Kidney epithelial cell (primary cell): ENCODE measurements at regions not wholly inside any gene's neighbourhood (a gene's known extent, or its start where the extent isn't known, plus 50 kb on each side); places are given as distances from the start of the nearest gene placed in this dataset.
A peak's percentile ranks its signal among the peaks of the same experiment; 100 is the strongest.

Experiments
- DNase-seq: peaks from one replicate; pipeline ENCODE4 v3.0.0-alpha.2; 2010; ENCODE audit warnings: low read depth
- H3K27me3 ChIP-seq: 2 replicates; pipeline ENCODE4 v1.6.0; 2011; ENCODE audit warnings: low read length; ENCODE audit not compliant: control insufficient read depth, insufficient read depth
- H3K36me3 ChIP-seq: 2 replicates; pipeline ENCODE4 v1.5.1; 2011; ENCODE audit warnings: low read length; ENCODE audit not compliant: control insufficient read depth, insufficient read depth
- H3K4me3 ChIP-seq: 2 replicates; pipeline ENCODE4 v1.5.1; 2011; ENCODE audit warnings: low read depth, mild to moderate bottlenecking, control low read depth, low read length
- TF ChIP-seq, protein P1 (sequence below): IDR thresholded peaks from 2 replicates; pipeline ENCODE4 v1.5.1; 2011; ENCODE audit warnings: mild to moderate bottlenecking, moderate library complexity, low read length, control low read depth, inconsistent platforms; ENCODE audit not compliant: insufficient read depth, poor library complexity, severe bottlenecking

DNA sequence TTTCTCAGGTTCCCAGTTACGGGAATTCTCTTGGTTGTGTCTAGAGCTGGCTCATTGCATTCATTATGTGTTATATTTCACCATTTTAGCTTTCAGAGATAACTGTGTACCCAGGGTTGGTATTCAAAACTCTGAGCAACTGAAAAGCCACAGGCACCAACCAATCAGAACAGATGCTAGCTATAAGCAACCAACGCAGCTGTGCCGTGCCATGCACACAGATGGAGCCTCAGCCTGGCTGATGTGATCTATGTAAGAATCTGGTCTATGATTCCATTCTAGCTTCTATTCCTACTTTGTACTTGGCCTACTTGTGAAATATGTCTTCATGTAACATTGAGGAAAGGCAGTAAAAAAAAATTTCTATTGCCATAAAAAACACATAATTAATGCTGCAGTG lies 95.0 kb upstream of the CCDC80 start:
- Histone ChIP-seq H3K36me3 (no peaks in the 10 kb centered on the region), H3K4me3 (no peak overlapping the region), H3K27me3 (no peaks in the 10 kb centered on the region)
- TF ChIP-seq, protein P1, sequence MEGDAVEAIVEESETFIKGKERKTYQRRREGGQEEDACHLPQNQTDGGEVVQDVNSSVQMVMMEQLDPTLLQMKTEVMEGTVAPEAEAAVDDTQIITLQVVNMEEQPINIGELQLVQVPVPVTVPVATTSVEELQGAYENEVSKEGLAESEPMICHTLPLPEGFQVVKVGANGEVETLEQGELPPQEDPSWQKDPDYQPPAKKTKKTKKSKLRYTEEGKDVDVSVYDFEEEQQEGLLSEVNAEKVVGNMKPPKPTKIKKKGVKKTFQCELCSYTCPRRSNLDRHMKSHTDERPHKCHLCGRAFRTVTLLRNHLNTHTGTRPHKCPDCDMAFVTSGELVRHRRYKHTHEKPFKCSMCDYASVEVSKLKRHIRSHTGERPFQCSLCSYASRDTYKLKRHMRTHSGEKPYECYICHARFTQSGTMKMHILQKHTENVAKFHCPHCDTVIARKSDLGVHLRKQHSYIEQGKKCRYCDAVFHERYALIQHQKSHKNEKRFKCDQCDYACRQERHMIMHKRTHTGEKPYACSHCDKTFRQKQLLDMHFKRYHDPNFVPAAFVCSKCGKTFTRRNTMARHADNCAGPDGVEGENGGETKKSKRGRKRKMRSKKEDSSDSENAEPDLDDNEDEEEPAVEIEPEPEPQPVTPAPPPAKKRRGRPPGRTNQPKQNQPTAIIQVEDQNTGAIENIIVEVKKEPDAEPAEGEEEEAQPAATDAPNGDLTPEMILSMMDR: no peak
- no peak for DNase-seq

DNA sequence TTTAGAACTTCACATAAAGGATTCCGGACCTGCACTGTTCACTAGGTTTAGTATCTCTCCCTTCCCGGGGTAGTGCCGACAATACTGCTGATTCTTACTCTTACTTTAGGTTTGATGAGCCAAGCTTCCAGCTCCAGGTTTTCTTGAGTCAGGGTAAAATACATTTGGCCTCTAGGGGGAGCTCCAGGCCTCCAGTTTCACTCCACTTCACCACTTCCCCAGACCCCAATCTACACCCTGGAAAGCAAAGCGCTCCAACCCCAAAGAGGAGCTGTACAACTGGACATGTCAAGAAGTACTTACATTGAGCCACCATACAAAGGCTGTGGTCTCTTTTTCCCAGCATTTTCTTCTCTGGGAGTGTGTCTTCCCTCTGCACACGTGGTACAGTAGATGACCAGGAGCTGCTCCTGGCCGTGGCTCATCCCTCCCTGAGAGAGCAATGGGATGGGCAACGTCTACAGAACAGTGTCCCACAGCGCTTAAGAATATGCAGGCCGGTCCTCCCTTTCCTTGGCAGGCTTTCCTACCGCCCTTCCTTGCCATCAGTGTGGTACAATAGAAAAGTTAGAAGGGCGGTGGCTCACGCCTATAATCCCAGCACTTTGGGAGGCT lies 93.9 kb upstream of the CCDC80 start:
- TF ChIP-seq, protein P1: peak; percentile 77
- Histone ChIP-seq H3K4me3 (no peak overlapping the region), H3K27me3 (no peaks in the 10 kb centered on the region), H3K36me3 (no peaks in the 10 kb centered on the region)
- no peak for DNase-seq

GRCh38 chr3:112734171-112734570 lies 93.2 kb upstream of the CCDC80 start:
- TF ChIP-seq, protein P1: no peak
- Histone ChIP-seq H3K27me3 (no peaks in the 10 kb centered on the region), H3K4me3 (no peak overlapping the region), H3K36me3 (no peaks in the 10 kb centered on the region)
- DNase-seq: no peak

- Histone ChIP-seq H3K4me3 (no peak overlapping the region), H3K27me3 (no peaks in the 10 kb centered on the region), H3K36me3 (no peaks in the 10 kb centered on the region)
- no peak for DNase-seq
- TF ChIP-seq, protein P1: no peak
Measured at GRCh38 chr3:112730210-112730609, 89.3 kb upstream of the CCDC80 start.

- no peaks in the 10 kb centered on the region for H3K27me3 ChIP-seq
- H3K4me3 ChIP-seq: no peak overlapping the region
- no peak for DNase-seq
- no peaks in the 10 kb centered on the region for H3K36me3 ChIP-seq
- TF ChIP-seq, protein P1: no peak
Measured at GRCh38 chr3:112721231-112721630, 80.3 kb upstream of the CCDC80 start.

GRCh38 chr3:112718967-112719366 lies 78.0 kb upstream of the CCDC80 start:
- TF ChIP-seq, protein P1: no peak
- H3K4me3 ChIP-seq: no peak overlapping the region
- no peaks in the 10 kb centered on the region for H3K36me3 ChIP-seq
- no peak for DNase-seq
- no peaks in the 10 kb centered on the region for H3K27me3 ChIP-seq
